ENCODE measurements at regions not wholly inside any gene's neighbourhood (a gene's known extent, or its start where the extent isn't known, plus 50 kb on each side); places are given as distances from the start of the nearest gene placed in this dataset.
A peak's percentile ranks its signal among the peaks of the same experiment; 100 is the strongest.

GRCh38 chr14:50056435-50056834, 59.9 kb downstream of the VCPKMT start:
- peak overlapping the region; percentile 43; the same call in 1 of the 2 replicates for H3K4me2 ChIP-seq (ENCODE audit: low read length)
- no peaks in the 10 kb centered on the region for H3F3A ChIP-seq (ENCODE audit: insufficient read depth, low read length)
- H3K27me3 ChIP-seq (ENCODE audit: insufficient read depth, low read length), result no peaks in the 10 kb centered on the region
- H2AFZ ChIP-seq (ENCODE audit: low read length), result 0 out of 2 replicates have a peak overlapping the region, but pooled peaks have one; percentile 71
- H3K9me3 ChIP-seq (ENCODE audit: low read length), result no peaks in the 10 kb centered on the region
- peak overlapping the region; percentile 31; the same call in 1 of the 2 replicates for H3K9ac ChIP-seq (ENCODE audit: low read length)
- H3K4me3 ChIP-seq (ENCODE audit: low read depth, low read length, poor library complexity, severe bottlenecking), result no peak overlapping the region
- H3K27ac ChIP-seq (ENCODE audit: low read depth, low read length, poor library complexity, severe bottlenecking), result peak overlapping the region; percentile 55
- no peaks in the 10 kb centered on the region for H3K79me2 ChIP-seq (ENCODE audit: insufficient read depth, low read length)
- no peaks in the 10 kb centered on the region for H4K20me1 ChIP-seq (ENCODE audit: insufficient read depth, low read length)
- H3K4me1 ChIP-seq (ENCODE audit: insufficient read depth, low read length, severe bottlenecking), result peaks cover 35% of the 10 kb centered on the region
- H3K9me2 ChIP-seq (ENCODE audit: low read depth, low read length), result no peaks in the 10 kb centered on the region
- H3K36me3 ChIP-seq (ENCODE audit: insufficient read depth, low read length), result no peaks in the 10 kb centered on the region
- TF ChIP-seq EZH2 (IDR thresholded peaks at IDR 0.05; ENCODE audit: borderline replicate concordance, low read length), result no peak
- TF ChIP-seq CTCF (IDR thresholded peaks at IDR 0.05; ENCODE audit: low read length), result no peak

GRCh38 chr14:50057331-50057730, 59.0 kb downstream of the VCPKMT start:
- H3K36me3 ChIP-seq (ENCODE audit: insufficient read depth, low read length), result no peaks in the 10 kb centered on the region
- H3F3A ChIP-seq (ENCODE audit: insufficient read depth, low read length), result no peaks in the 10 kb centered on the region
- H3K27ac ChIP-seq (ENCODE audit: low read depth, low read length, poor library complexity, severe bottlenecking), result peak overlapping the region; percentile 21
- H4K20me1 ChIP-seq (ENCODE audit: insufficient read depth, low read length), result no peaks in the 10 kb centered on the region
- H3K4me3 ChIP-seq (ENCODE audit: low read depth, low read length, poor library complexity, severe bottlenecking), result no peak overlapping the region
- H3K9ac ChIP-seq (ENCODE audit: low read length), result no peak overlapping the region; the same call in 1 of the 2 replicates
- H3K79me2 ChIP-seq (ENCODE audit: insufficient read depth, low read length), result no peaks in the 10 kb centered on the region
- H3K4me1 ChIP-seq (ENCODE audit: insufficient read depth, low read length, severe bottlenecking), result peaks cover 44% of the 10 kb centered on the region
- no peaks in the 10 kb centered on the region for H3K9me3 ChIP-seq (ENCODE audit: low read length)
- H2AFZ ChIP-seq (ENCODE audit: low read length), result peak overlapping the region; percentile 36
- no peaks in the 10 kb centered on the region for H3K9me2 ChIP-seq (ENCODE audit: low read depth, low read length)
- peak overlapping the region; percentile 10; the same call in 1 of the 2 replicates for H3K4me2 ChIP-seq (ENCODE audit: low read length)
- no peak for TF ChIP-seq EZH2 (IDR thresholded peaks at IDR 0.05; ENCODE audit: borderline replicate concordance, low read length)
- no peak for TF ChIP-seq CTCF (IDR thresholded peaks at IDR 0.05; ENCODE audit: low read length)
- no peaks in the 10 kb centered on the region for H3K27me3 ChIP-seq (ENCODE audit: insufficient read depth, low read length)

- Histone ChIP-seq H3K27me3 (ENCODE audit: insufficient read depth, low read length) (no peaks in the 10 kb centered on the region), H3K4me2 (ENCODE audit: low read length) (no peak overlapping the region), H4K20me1 (ENCODE audit: insufficient read depth, low read length) (no peaks in the 10 kb centered on the region), H3K4me3 (ENCODE audit: low read depth, low read length, poor library complexity, severe bottlenecking) (no peak overlapping the region), H3K9ac (ENCODE audit: low read length) (no peak overlapping the region), H3F3A (ENCODE audit: insufficient read depth, low read length) (no peaks in the 10 kb centered on the region), H3K36me3 (ENCODE audit: insufficient read depth, low read length) (no peaks in the 10 kb centered on the region), H2AFZ (ENCODE audit: low read length) (no peak overlapping the region), H3K79me2 (ENCODE audit: insufficient read depth, low read length) (no peaks in the 10 kb centered on the region), H3K4me1 (ENCODE audit: insufficient read depth, low read length, severe bottlenecking) (peaks cover 52% of the 10 kb centered on the region), H3K9me3 (ENCODE audit: low read length) (no peaks in the 10 kb centered on the region), H3K27ac (ENCODE audit: low read depth, low read length, poor library complexity, severe bottlenecking) (peak overlapping the region; percentile 21), H3K9me2 (ENCODE audit: low read depth, low read length) (no peaks in the 10 kb centered on the region)
- no peak for TF ChIP-seq EZH2 (IDR thresholded peaks at IDR 0.05; ENCODE audit: borderline replicate concordance, low read length)
- no peak for TF ChIP-seq CTCF (IDR thresholded peaks at IDR 0.05; ENCODE audit: low read length)
Observed at GRCh38 chr14:50058113-50058512, 58.3 kb downstream of the VCPKMT start.
